ENCODE measurements at regions not wholly inside any gene's neighbourhood (a gene's known extent, or its start where the extent isn't known, plus 50 kb on each side); places are given as distances from the start of the nearest gene placed in this dataset.

- DNase-seq, result no peak
These were observed 438.4 kb upstream of the THBS1 start for GRCh38 chr15:39142500-39142899.

- DNase-seq, result no peak
These were observed 437.4 kb upstream of the THBS1 start for GRCh38 chr15:39143479-39143878.

- no peak for DNase-seq
These were observed 436.8 kb upstream of the THBS1 start for GRCh38 chr15:39144051-39144450.

GRCh38 chr15:39144613-39145499 is 436.0 kb upstream of the THBS1 start:
- no peak for DNase-seq

- DNase-seq, result no peak
These were observed 434.8 kb upstream of the THBS1 start for GRCh38 chr15:39145854-39146625.

- DNase-seq, result peak in 1 of 58 donors; percentile 6
These were observed 431.2 kb upstream of the THBS1 start for GRCh38 chr15:39149636-39150150.

- DNase-seq, result no peak
These were observed 429.3 kb upstream of the THBS1 start for GRCh38 chr15:39151545-39151944.

GRCh38 chr15:39153058-39153714 is 427.7 kb upstream of the THBS1 start:
- no peak for DNase-seq

- DNase-seq, result peak in 1 of 58 donors; percentile 5
These were observed 427.2 kb upstream of the THBS1 start for GRCh38 chr15:39153716-39154115.

GRCh38 chr15:39154227-39154638 is 426.6 kb upstream of the THBS1 start:
- no peak for DNase-seq

- DNase-seq, result no peak
These were observed 426.1 kb upstream of the THBS1 start for GRCh38 chr15:39154776-39155175.

- no peak for DNase-seq
These were observed 424.7 kb upstream of the THBS1 start for GRCh38 chr15:39156166-39156565.

- DNase-seq, result no peak
These were observed 424.1 kb upstream of the THBS1 start for GRCh38 chr15:39156646-39157250.

GRCh38 chr15:39157882-39158281 is 423.0 kb upstream of the THBS1 start:
- DNase-seq, result no peak

- DNase-seq, result no peak
These were observed 421.0 kb upstream of the THBS1 start for GRCh38 chr15:39159833-39160232.

- no peak for DNase-seq
These were observed 419.8 kb upstream of the THBS1 start for GRCh38 chr15:39161096-39161495.

GRCh38 chr15:39165020-39165706 is 415.7 kb upstream of the THBS1 start:
- DNase-seq, result no peak

GRCh38 chr15:39167164-39168058 is 413.5 kb upstream of the THBS1 start:
- no peak for DNase-seq

GRCh38 chr15:39171944-39172368 is 408.9 kb upstream of the THBS1 start:
- peak in 38 of 58 donors; percentile 2 to 63 (median 20) for DNase-seq

Data from anterior cingulate cortex (tissue), 58 donors.